PC-3 (cell line): ENCODE measurements at regions not wholly inside any gene's neighbourhood (a gene's known extent, or its start where the extent isn't known, plus 50 kb on each side); places are given as distances from the start of the nearest gene placed in this dataset.

Experiments
- CTCF ChIP-seq: fragments of 300-600 bp; sonication (generic); conservative IDR thresholded peaks from 2 replicates; pipeline ENCODE4 v1.5.1; 2017; ENCODE audit warnings: antibody characterized with exemption, low read depth, mild to moderate bottlenecking, low read length
- EZH2 ChIP-seq: fragments of 300-600 bp; sonication (generic); IDR thresholded peaks from one replicate; pipeline ENCODE4 v1.6.1; 2017; ENCODE audit warnings: antibody characterized with exemption, mild to moderate bottlenecking, low read length; ENCODE audit not compliant: unreplicated experiment
- EZH2phosphoT487 ChIP-seq: fragments of 300-600 bp; sonication (generic); IDR thresholded peaks from 2 replicates; pipeline ENCODE4 v1.6.1; 2018; ENCODE audit warnings: mild to moderate bottlenecking, antibody characterized with exemption, low read length, borderline replicate concordance

GRCh38 chr11:21963013-21963412 is 229.9 kb upstream of the ANO5 start:
- no peak for TF ChIP-seq CTCF
- TF ChIP-seq EZH2 = no peak
- no peak for TF ChIP-seq EZH2phosphoT487
